GM13977 (cell line): ENCODE measurements at regions not wholly inside any gene's neighbourhood (a gene's known extent, or its start where the extent isn't known, plus 50 kb on each side); places are given as distances from the start of the nearest gene placed in this dataset.

ENCODE experiments used
- DNase-seq: peaks from one replicate; pipeline ENCODE4 v3.0.0; 2012; ENCODE audit warnings: low spot score
- in situ Hi-C: fragments of 300-500 bp; cut with MboI; formaldehyde crosslinking; loops from one replicate; pipeline ENCODE4 v1.12.0; 2022; ENCODE audit warnings: low sequenced_read_pairs, low pct_unique_long_range_greater_than_20kb, mixed read lengths, inconsistent platforms; ENCODE audit not compliant: unreplicated experiment
- TF ChIP-seq, protein P1 (sequence below): IDR thresholded peaks from 2 replicates; pipeline ENCODE4 v1.5.1; 2012; ENCODE audit warnings: mild to moderate bottlenecking, control low read depth; ENCODE audit not compliant: insufficient read depth; ENCODE audit errors: extremely low read depth, missing control alignments

DNA sequence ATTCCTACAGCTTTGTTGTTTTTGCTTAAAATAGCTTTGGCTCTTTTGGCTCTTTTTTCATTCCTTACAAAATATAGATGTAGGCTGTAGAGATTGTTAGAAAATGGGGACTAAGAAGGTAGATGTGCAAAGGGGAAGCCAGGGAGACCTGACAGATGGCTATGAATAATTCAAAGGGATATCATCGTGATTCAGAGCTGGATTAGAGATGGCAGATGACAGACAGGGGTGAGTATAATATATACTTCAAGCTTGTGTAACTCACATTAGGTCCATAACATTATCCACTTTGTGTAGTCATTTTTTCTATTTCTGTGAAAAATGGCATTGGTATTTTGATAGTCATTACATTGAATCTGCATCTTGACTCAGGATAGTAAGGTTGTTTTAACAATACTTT, 422.9 kb upstream of the ST6GAL2 start:
- no peak for DNase-seq
- in situ Hi-C loops: no loop called here
- TF ChIP-seq, protein P1, sequence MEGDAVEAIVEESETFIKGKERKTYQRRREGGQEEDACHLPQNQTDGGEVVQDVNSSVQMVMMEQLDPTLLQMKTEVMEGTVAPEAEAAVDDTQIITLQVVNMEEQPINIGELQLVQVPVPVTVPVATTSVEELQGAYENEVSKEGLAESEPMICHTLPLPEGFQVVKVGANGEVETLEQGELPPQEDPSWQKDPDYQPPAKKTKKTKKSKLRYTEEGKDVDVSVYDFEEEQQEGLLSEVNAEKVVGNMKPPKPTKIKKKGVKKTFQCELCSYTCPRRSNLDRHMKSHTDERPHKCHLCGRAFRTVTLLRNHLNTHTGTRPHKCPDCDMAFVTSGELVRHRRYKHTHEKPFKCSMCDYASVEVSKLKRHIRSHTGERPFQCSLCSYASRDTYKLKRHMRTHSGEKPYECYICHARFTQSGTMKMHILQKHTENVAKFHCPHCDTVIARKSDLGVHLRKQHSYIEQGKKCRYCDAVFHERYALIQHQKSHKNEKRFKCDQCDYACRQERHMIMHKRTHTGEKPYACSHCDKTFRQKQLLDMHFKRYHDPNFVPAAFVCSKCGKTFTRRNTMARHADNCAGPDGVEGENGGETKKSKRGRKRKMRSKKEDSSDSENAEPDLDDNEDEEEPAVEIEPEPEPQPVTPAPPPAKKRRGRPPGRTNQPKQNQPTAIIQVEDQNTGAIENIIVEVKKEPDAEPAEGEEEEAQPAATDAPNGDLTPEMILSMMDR: no peak

DNA sequence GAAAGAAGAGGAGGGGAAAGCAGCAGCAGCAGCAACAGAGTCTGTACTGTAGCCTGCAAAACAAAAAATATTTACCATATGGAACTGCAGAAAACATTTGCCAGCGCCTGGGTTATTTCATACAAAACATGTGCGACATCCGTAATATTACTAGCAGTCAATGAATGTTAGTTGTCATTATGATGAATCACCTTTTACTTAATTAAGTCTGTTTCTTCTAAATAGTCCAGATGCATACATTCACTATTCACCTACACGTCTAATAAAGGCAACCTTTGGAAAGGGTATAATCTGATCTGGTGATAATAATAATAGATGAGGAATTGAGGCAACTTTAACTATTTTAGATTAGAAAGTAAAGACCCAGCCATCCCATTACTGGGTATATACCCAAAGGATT, 426.3 kb upstream of the ST6GAL2 start:
- TF ChIP-seq, protein P1: no peak
- in situ Hi-C loops: no loop called here
- DNase-seq: no peak

DNA sequence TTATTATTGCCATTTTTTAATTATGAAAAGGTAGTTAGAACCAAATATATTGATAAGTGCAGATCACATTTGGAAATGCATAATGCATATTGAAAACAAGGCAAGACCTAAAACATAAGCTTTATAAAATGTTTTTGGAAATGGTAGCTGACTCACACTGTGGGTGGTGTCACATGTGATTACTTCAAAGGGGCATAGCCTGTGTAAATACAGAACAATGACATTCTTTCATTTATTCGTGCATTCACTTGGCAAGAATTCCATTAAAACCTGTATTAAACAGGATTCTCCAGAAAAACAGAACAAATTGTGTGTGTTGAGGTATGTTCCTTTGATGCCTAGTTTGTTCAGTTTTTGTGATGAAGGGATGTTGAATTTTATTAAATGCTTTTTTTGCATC, 427.3 kb upstream of the ST6GAL2 start:
- TF ChIP-seq, protein P1: no peak
- in situ Hi-C loops: no loop called here
- DNase-seq: no peak

GRCh38 chr2:107320881-107321280, 434.9 kb upstream of the ST6GAL2 start:
- in situ Hi-C loops: no loop called here
- DNase-seq: no peak
- TF ChIP-seq, protein P1: no peak

DNA sequence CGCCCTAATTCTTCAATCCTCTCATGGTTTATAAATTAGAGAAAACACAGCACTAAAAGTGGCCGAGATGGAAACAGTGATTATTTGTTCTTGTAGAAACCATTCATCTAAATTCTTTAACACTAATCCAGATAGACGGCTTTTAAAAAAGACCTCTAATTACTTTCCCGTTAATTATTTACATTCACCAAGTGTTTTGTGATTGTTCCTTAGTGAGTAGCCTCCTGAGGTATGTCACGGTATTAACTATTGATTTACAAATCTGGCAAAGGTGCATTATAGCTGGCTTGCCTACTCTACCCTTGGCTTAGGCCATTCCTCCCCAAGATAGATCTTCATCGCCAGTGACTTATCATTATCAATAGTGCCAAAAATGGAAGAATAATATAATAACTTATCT, 436.4 kb upstream of the ST6GAL2 start:
- TF ChIP-seq, protein P1: no peak
- in situ Hi-C loops: no loop called here
- DNase-seq: no peak

DNA sequence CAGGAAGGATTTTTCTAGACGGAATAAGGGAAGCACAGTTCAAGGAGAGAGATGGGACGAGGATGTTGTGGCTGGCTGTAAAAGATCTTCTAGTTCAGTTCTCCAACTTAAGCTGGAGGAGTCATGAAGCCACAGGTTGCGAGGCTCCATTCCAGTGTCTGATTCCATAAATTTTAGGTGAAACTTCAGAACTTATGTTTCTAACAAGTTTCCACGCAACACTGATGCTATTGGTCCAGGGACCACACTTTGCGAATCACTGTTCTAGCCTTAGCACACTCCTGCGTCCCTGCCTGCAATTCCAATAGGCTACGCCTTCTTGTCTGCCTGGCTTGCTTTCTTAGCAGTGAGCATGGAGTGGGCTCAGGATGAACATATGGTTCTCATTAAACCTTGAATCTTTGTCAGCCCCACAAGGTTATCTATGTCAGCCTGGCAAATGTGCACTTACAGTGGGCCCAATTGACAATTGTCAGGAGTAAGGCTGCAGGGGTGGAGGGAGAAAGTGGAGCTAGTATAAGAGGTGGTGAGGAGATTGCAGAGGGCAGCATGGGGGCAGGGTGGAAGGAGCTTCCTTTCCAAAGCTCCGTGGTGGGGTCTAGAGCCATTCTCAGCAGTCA, 438.1 kb upstream of the ST6GAL2 start:
- TF ChIP-seq, protein P1: no peak
- DNase-seq: no peak
- in situ Hi-C loops: no loop called here
